ENCODE measurements at regions not wholly inside any gene's neighbourhood (a gene's known extent, or its start where the extent isn't known, plus 50 kb on each side); places are given as distances from the start of the nearest gene placed in this dataset.
"Not testable (repeated sequence)": the region's sequence is repeated elsewhere in the genome, so short reads cannot be mapped to it uniquely, and the experiment has no call there.

- FAIRE-seq (no peak), DNase-seq (no peak)
- H3K27me3 ChIP-seq (ENCODE audit: control insufficient read depth in 3 of 3, insufficient read depth in 3 of 3, low read length in 3 of 3): no peaks in the 10 kb centered on the region
- no peak overlapping the region for H3K27ac ChIP-seq (ENCODE audit: low read depth in 1 of 3, low read length in 2 of 3)
- H3K4me1 ChIP-seq (ENCODE audit: control insufficient read depth in 3 of 3, insufficient read depth in 2 of 3, low read depth in 1 of 3, low read length in 2 of 3): no peaks in the 10 kb centered on the region
- 56 to 81% (median 65%) methylated on average over 3 of the region's 3 CpGs for WGBS, 3 donors
- no peaks in the 10 kb centered on the region for H3K36me3 ChIP-seq (ENCODE audit: control insufficient read depth in 3 of 3, insufficient read depth in 2 of 3, low read depth in 1 of 3, low read length in 3 of 3)
- no peaks in the 10 kb centered on the region for H3K9me3 ChIP-seq (ENCODE audit: control insufficient read depth in 2 of 2, insufficient read depth in 1 of 2, low read depth in 1 of 2, low read length in 1 of 2)
- H3K4me3 ChIP-seq (ENCODE audit: low read depth in 1 of 3, low read length in 3 of 3): no peak overlapping the region
Observed at GRCh38 chrX:116749943-116750342, 287.2 kb upstream of the CT83 start.

- H3K4me3 ChIP-seq (ENCODE audit: low read depth in 1 of 3, low read length in 3 of 3): no peak overlapping the region
- no peaks in the 10 kb centered on the region for H3K36me3 ChIP-seq (ENCODE audit: control insufficient read depth in 3 of 3, insufficient read depth in 2 of 3, low read depth in 1 of 3, low read length in 3 of 3)
- no peaks in the 10 kb centered on the region for H3K4me1 ChIP-seq (ENCODE audit: control insufficient read depth in 3 of 3, insufficient read depth in 2 of 3, low read depth in 1 of 3, low read length in 2 of 3)
- DNase-seq (no peak), FAIRE-seq (no peak)
- no peak overlapping the region for H3K27ac ChIP-seq (ENCODE audit: low read depth in 1 of 3, low read length in 2 of 3)
- no peaks in the 10 kb centered on the region for H3K9me3 ChIP-seq (ENCODE audit: control insufficient read depth in 2 of 2, insufficient read depth in 1 of 2, low read depth in 1 of 2, low read length in 1 of 2)
- 18 to 53% (median 20%) methylated on average over 2 of the region's 2 CpGs for WGBS, 3 donors
- no peaks in the 10 kb centered on the region for H3K27me3 ChIP-seq (ENCODE audit: control insufficient read depth in 3 of 3, insufficient read depth in 3 of 3, low read length in 3 of 3)
Observed at GRCh38 chrX:116732214-116732613, 269.4 kb upstream of the CT83 start.

GRCh38 chrX:116726806-116727205 is 264.0 kb upstream of the CT83 start:
- FAIRE-seq: no peak

DNA sequence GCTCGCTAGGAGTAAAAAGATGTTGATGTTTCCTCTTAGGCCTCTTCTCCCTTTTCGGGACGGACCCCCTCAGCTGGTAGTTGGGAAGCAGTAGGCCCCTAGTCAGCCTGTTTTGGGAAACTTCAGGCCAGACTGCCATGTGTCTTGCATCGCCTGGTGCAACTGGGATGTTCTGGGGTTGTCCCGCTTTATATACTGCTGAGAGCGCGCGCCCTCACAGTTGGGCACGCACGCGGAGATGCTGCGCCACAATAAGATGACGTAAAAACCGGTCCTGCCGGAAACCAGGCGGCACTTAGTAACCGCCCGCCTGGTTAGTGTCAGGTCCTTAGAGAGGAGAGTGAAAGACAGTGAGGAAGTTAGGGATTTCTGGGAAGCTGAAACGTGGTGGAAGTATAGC is 231.3 kb upstream of the CT83 start:
- 84 to 92% (median 91%) methylated on average over 19 of the region's 19 CpGs for WGBS, 3 donors
- Histone ChIP-seq H3K9me3 (ENCODE audit: control insufficient read depth in 2 of 2, insufficient read depth in 1 of 2, low read depth in 1 of 2, low read length in 1 of 2) (no peaks in the 10 kb centered on the region), H3K27me3 (ENCODE audit: control insufficient read depth in 3 of 3, insufficient read depth in 3 of 3, low read length in 3 of 3) (no peaks in the 10 kb centered on the region), H3K27ac (ENCODE audit: low read depth in 1 of 3, low read length in 2 of 3) (no peak overlapping the region), H3K4me3 (ENCODE audit: low read depth in 1 of 3, low read length in 3 of 3) (no peak overlapping the region), H3K4me1 (ENCODE audit: control insufficient read depth in 3 of 3, insufficient read depth in 2 of 3, low read depth in 1 of 3, low read length in 2 of 3) (no peaks in the 10 kb centered on the region), H3K36me3 (ENCODE audit: control insufficient read depth in 3 of 3, insufficient read depth in 2 of 3, low read depth in 1 of 3, low read length in 3 of 3) (no peaks in the 10 kb centered on the region)
- no peak for FAIRE-seq
- DNase-seq: no peak

More at GRCh38 chrX:116726806-116727205, 264.0 kb upstream of the CT83 start:
- no peaks in the 10 kb centered on the region for H3K9me3 ChIP-seq (ENCODE audit: control insufficient read depth in 2 of 2, insufficient read depth in 1 of 2, low read depth in 1 of 2, low read length in 1 of 2)
- H3K27me3 ChIP-seq (ENCODE audit: control insufficient read depth in 3 of 3, insufficient read depth in 3 of 3, low read length in 3 of 3): no peaks in the 10 kb centered on the region
- WGBS, 3 donors: 80 to 81% (median 81%) methylated on average over 4 of the region's 4 CpGs
- DNase-seq: no peak
- no peak overlapping the region for H3K27ac ChIP-seq (ENCODE audit: low read depth in 1 of 3, low read length in 2 of 3)
- H3K36me3 ChIP-seq (ENCODE audit: control insufficient read depth in 3 of 3, insufficient read depth in 2 of 3, low read depth in 1 of 3, low read length in 3 of 3): no peaks in the 10 kb centered on the region
- no peak overlapping the region for H3K4me3 ChIP-seq (ENCODE audit: low read depth in 1 of 3, low read length in 3 of 3)
- no peaks in the 10 kb centered on the region for H3K4me1 ChIP-seq (ENCODE audit: control insufficient read depth in 3 of 3, insufficient read depth in 2 of 3, low read depth in 1 of 3, low read length in 2 of 3)

GRCh38 chrX:116679544-116679943 is 216.8 kb upstream of the CT83 start:
- WGBS, 3 donors: 73 to 84% (median 76%) methylated on average over 7 of the region's 7 CpGs

GRCh38 chrX:116667346-116668134 is 204.8 kb upstream of the CT83 start:
- FAIRE-seq: no peak
- Histone ChIP-seq H3K4me1 (ENCODE audit: control insufficient read depth in 3 of 3, insufficient read depth in 2 of 3, low read depth in 1 of 3, low read length in 2 of 3) (no peaks in the 10 kb centered on the region), H3K27ac (ENCODE audit: low read depth in 1 of 3, low read length in 2 of 3) (no peak overlapping the region), H3K9me3 (ENCODE audit: control insufficient read depth in 2 of 2, insufficient read depth in 1 of 2, low read depth in 1 of 2, low read length in 1 of 2) (no peaks in the 10 kb centered on the region), H3K36me3 (ENCODE audit: control insufficient read depth in 3 of 3, insufficient read depth in 2 of 3, low read depth in 1 of 3, low read length in 3 of 3) (no peaks in the 10 kb centered on the region), H3K4me3 (ENCODE audit: low read depth in 1 of 3, low read length in 3 of 3) (no peak overlapping the region), H3K27me3 (ENCODE audit: control insufficient read depth in 3 of 3, insufficient read depth in 3 of 3, low read length in 3 of 3) (no peaks in the 10 kb centered on the region)
- 57 to 70% (median 59%) methylated on average over 7 to 8 of the region's 8 CpGs for WGBS, 3 donors
- no peak for DNase-seq

More at GRCh38 chrX:116679544-116679943, 216.8 kb upstream of the CT83 start:
- not testable (repeated sequence) for H3K9me3 ChIP-seq (ENCODE audit: control insufficient read depth in 2 of 2, insufficient read depth in 1 of 2, low read depth in 1 of 2, low read length in 1 of 2); DNase-seq; H3K27ac ChIP-seq (ENCODE audit: low read depth in 1 of 3, low read length in 2 of 3); H3K4me1 ChIP-seq (ENCODE audit: control insufficient read depth in 3 of 3, insufficient read depth in 2 of 3, low read depth in 1 of 3, low read length in 2 of 3); H3K36me3 ChIP-seq (ENCODE audit: control insufficient read depth in 3 of 3, insufficient read depth in 2 of 3, low read depth in 1 of 3, low read length in 3 of 3); FAIRE-seq; H3K4me3 ChIP-seq (ENCODE audit: low read depth in 1 of 3, low read length in 3 of 3); H3K27me3 ChIP-seq (ENCODE audit: control insufficient read depth in 3 of 3, insufficient read depth in 3 of 3, low read length in 3 of 3)

DNA sequence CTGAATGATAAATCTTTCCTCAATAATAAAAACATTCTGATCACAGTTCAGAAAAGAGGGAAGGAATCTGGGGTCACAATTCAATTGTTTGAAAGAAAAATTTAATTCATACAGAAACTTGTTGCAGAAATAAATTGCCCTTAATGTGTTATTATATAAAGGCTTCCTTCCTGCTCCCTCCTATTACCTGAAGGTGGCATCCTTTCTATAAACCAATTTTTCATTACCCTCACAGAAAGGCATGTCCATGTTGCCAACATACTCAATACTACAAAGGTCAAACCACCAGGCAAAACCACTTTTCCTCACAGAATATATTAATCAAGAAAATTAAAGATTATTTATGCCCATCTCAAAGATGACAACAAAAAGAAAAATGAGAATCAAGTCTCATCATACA is 194.3 kb upstream of the CT83 start:
- Histone ChIP-seq H3K36me3 (ENCODE audit: control insufficient read depth in 3 of 3, insufficient read depth in 2 of 3, low read depth in 1 of 3, low read length in 3 of 3) (no peaks in the 10 kb centered on the region), H3K4me1 (ENCODE audit: control insufficient read depth in 3 of 3, insufficient read depth in 2 of 3, low read depth in 1 of 3, low read length in 2 of 3) (no peaks in the 10 kb centered on the region), H3K27ac (ENCODE audit: low read depth in 1 of 3, low read length in 2 of 3) (no peak overlapping the region), H3K27me3 (ENCODE audit: control insufficient read depth in 3 of 3, insufficient read depth in 3 of 3, low read length in 3 of 3) (no peaks in the 10 kb centered on the region), H3K9me3 (ENCODE audit: control insufficient read depth in 2 of 2, insufficient read depth in 1 of 2, low read depth in 1 of 2, low read length in 1 of 2) (no peaks in the 10 kb centered on the region), H3K4me3 (ENCODE audit: low read depth in 1 of 3, low read length in 3 of 3) (no peak overlapping the region)
- DNase-seq: no peak
- FAIRE-seq: no peak

DNA sequence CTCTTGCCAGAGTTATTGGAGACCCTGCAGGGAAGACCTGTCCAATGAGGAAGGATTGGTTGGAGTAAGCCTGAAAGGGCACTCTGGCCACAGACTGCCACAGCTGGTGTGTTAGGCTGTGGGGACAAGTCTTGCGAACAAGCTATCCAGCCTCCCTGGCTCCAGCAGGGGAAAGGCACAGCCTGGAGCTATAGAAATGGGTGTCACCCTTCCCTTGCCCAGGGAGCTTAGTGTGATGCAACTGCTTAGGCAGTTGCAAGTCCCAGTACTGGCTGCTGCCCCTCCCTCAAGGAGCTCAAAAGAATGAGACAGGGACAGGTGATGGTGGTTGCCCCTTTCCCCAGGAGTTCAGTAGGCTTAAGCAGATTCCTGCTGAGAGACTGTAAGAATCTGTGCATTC is 165.7 kb upstream of the CT83 start:
- Histone ChIP-seq H3K27ac (ENCODE audit: low read depth in 1 of 3, low read length in 2 of 3) (no peak overlapping the region), H3K36me3 (ENCODE audit: control insufficient read depth in 3 of 3, insufficient read depth in 2 of 3, low read depth in 1 of 3, low read length in 3 of 3) (no peaks in the 10 kb centered on the region), H3K4me1 (ENCODE audit: control insufficient read depth in 3 of 3, insufficient read depth in 2 of 3, low read depth in 1 of 3, low read length in 2 of 3) (no peaks in the 10 kb centered on the region), H3K9me3 (ENCODE audit: control insufficient read depth in 2 of 2, insufficient read depth in 1 of 2, low read depth in 1 of 2, low read length in 1 of 2) (peaks cover 0 to 2% of the 10 kb centered on the region in 2 donors), H3K4me3 (ENCODE audit: low read depth in 1 of 3, low read length in 3 of 3) (no peak overlapping the region), H3K27me3 (ENCODE audit: control insufficient read depth in 3 of 3, insufficient read depth in 3 of 3, low read length in 3 of 3) (no peaks in the 10 kb centered on the region)
- WGBS, 3 donors: 96 to 100% (median 100%) methylated on average over 1 of the region's 1 CpG
- DNase-seq: no peak
- no peak for FAIRE-seq

GRCh38 chrX:116618546-116618945 is 155.8 kb upstream of the CT83 start:
- Histone ChIP-seq H3K4me1 (ENCODE audit: control insufficient read depth in 3 of 3, insufficient read depth in 2 of 3, low read depth in 1 of 3, low read length in 2 of 3) (no peaks in the 10 kb centered on the region), H3K9me3 (ENCODE audit: control insufficient read depth in 2 of 2, insufficient read depth in 1 of 2, low read depth in 1 of 2, low read length in 1 of 2) (no peaks in the 10 kb centered on the region), H3K36me3 (ENCODE audit: control insufficient read depth in 3 of 3, insufficient read depth in 2 of 3, low read depth in 1 of 3, low read length in 3 of 3) (no peaks in the 10 kb centered on the region), H3K27me3 (ENCODE audit: control insufficient read depth in 3 of 3, insufficient read depth in 3 of 3, low read length in 3 of 3) (no peaks in the 10 kb centered on the region), H3K4me3 (ENCODE audit: low read depth in 1 of 3, low read length in 3 of 3) (no peak overlapping the region), H3K27ac (ENCODE audit: low read depth in 1 of 3, low read length in 2 of 3) (no peak overlapping the region)
- DNase-seq (no peak), FAIRE-seq (no peak)
- 30 to 50% (median 48%) methylated on average over 1 of the region's 1 CpG for WGBS, 3 donors
